NCI-H1092 treated with DMSO at 0.1 percent for 48 hours (cell line): ENCODE measurements at regions not wholly inside any gene's neighbourhood (a gene's known extent, or its start where the extent isn't known, plus 50 kb on each side); places are given as distances from the start of the nearest gene placed in this dataset.

Experiments used
- DNase-seq: peaks from one replicate; lab custom pipeline; 2025; lab: John Stamatoyannopoulos, UW

GRCh38 chr13:73616861-73617260, 517.3 kb downstream of the KLF12 start:
- DNase-seq, result no peak

- DNase-seq, result no peak
Observed at GRCh38 chr13:73610799-73611592, 523.2 kb downstream of the KLF12 start.

GRCh38 chr13:73608711-73609485, 525.3 kb downstream of the KLF12 start:
- DNase-seq, result peak; percentile 81

- DNase-seq, result peak; percentile 78
Observed at GRCh38 chr13:73608157-73608516, 526.1 kb downstream of the KLF12 start.

GRCh38 chr13:73607489-73608156, 526.6 kb downstream of the KLF12 start:
- peak; percentile 39 for DNase-seq

GRCh38 chr13:73603646-73604045, 530.6 kb downstream of the KLF12 start:
- DNase-seq, result no peak

GRCh38 chr13:73602295-73602694, 531.9 kb downstream of the KLF12 start:
- DNase-seq, result no peak

- DNase-seq, result no peak
Observed at GRCh38 chr13:73601708-73602107, 532.5 kb downstream of the KLF12 start.

- DNase-seq, result no peak
Observed at GRCh38 chr13:73599232-73600128, 534.7 kb downstream of the KLF12 start.

- no peak for DNase-seq
Observed at GRCh38 chr13:73598020-73598712, 536.0 kb downstream of the KLF12 start.

- no peak for DNase-seq
Observed at GRCh38 chr13:73596382-73596781, 537.6 kb downstream of the KLF5 start.

- no peak for DNase-seq
Observed at GRCh38 chr13:73593199-73593765, 534.5 kb downstream of the KLF5 start.

- no peak for DNase-seq
Observed at GRCh38 chr13:73591861-73592260, 533.1 kb downstream of the KLF5 start.

GRCh38 chr13:73590795-73591194, 532.0 kb downstream of the KLF5 start:
- DNase-seq, result no peak

- no peak for DNase-seq
Observed at GRCh38 chr13:73585236-73585635, 526.4 kb downstream of the KLF5 start.

GRCh38 chr13:73583331-73583730, 524.5 kb downstream of the KLF5 start:
- DNase-seq, result no peak

- DNase-seq, result no peak
Observed at GRCh38 chr13:73580513-73581267, 521.9 kb downstream of the KLF5 start.

GRCh38 chr13:73579574-73580274, 520.9 kb downstream of the KLF5 start:
- DNase-seq, result no peak

- DNase-seq, result no peak
Observed at GRCh38 chr13:73578251-73578875, 519.6 kb downstream of the KLF5 start.
